Endothelial cell (in vitro differentiated cells): ENCODE measurements at regions not wholly inside any gene's neighbourhood (a gene's known extent, or its start where the extent isn't known, plus 50 kb on each side); places are given as distances from the start of the nearest gene placed in this dataset.

ENCODE experiments used
- DNase-seq: peaks from one replicate; pipeline ENCODE4 v3.0.0; 2021; ENCODE audit warnings: low spot score
- H3K27ac Mint-ChIP-seq: one replicate; pipeline ENCODE4 v1.8.0; 2021; ENCODE audit warnings: mixed read lengths, inconsistent platforms; ENCODE audit not compliant: unreplicated experiment
- H3K27me3 Mint-ChIP-seq: one replicate; pipeline ENCODE4 v1.8.0; 2021; ENCODE audit warnings: mild to moderate bottlenecking, moderate library complexity, mixed read lengths, inconsistent platforms; ENCODE audit not compliant: unreplicated experiment
- H3K36me3 Mint-ChIP-seq: one replicate; pipeline ENCODE4 v1.8.0; 2021; ENCODE audit warnings: mild to moderate bottlenecking, low read depth, mixed read lengths, inconsistent platforms; ENCODE audit not compliant: unreplicated experiment
- H3K4me1 Mint-ChIP-seq: one replicate; pipeline ENCODE4 v1.8.0; 2021; ENCODE audit warnings: mild to moderate bottlenecking, mixed read lengths, inconsistent platforms; ENCODE audit not compliant: unreplicated experiment
- H3K4me3 Mint-ChIP-seq: one replicate; pipeline ENCODE4 v1.8.0; 2021; ENCODE audit warnings: mild to moderate bottlenecking, mixed read lengths, inconsistent platforms; ENCODE audit not compliant: unreplicated experiment
- H3K9me3 Mint-ChIP-seq: one replicate; pipeline ENCODE4 v1.8.0; 2021; ENCODE audit warnings: mixed read lengths, inconsistent platforms; ENCODE audit not compliant: unreplicated experiment
- CTCF ChIP-seq: fragments of 200-600 bp; sonication (generic); IDR thresholded peaks from one replicate; pipeline ENCODE4 v1.5.0; 2021; ENCODE audit warnings: antibody characterized with exemption; ENCODE audit not compliant: unreplicated experiment

GRCh38 chr5:121350181-121350930, 501.3 kb upstream of the FTMT start:
- Mint-ChIP-seq H3K27me3 (no peaks in the 10 kb centered on the region), H3K4me3 (no peak overlapping the region), H3K9me3 (no peaks in the 10 kb centered on the region), H3K4me1 (no peaks in the 10 kb centered on the region), H3K27ac (no peak overlapping the region), H3K36me3 (no peaks in the 10 kb centered on the region)
- TF ChIP-seq CTCF: no peak
- DNase-seq: no peak

DNA sequence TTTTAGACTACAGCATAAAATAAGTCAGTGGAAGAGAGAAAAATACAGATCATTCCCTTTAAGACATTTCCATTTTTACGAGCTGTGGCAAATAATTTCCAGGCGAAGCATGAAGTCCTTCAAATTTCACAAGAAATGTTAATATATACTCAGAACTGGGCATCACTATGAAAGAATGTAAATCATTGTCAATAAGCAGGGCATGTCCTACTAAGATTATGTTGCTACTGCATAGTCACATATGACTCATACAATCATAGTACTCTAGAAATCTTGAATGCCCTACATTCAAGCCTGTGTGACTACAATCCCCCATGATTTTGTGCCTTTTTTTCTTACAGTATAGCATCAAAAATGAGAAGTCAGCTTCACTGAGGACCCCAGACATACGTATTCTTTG, 485.2 kb upstream of the FTMT start:
- H3K36me3 Mint-ChIP-seq: no peaks in the 10 kb centered on the region
- no peak for DNase-seq
- H3K4me3 Mint-ChIP-seq: no peak overlapping the region

DNA sequence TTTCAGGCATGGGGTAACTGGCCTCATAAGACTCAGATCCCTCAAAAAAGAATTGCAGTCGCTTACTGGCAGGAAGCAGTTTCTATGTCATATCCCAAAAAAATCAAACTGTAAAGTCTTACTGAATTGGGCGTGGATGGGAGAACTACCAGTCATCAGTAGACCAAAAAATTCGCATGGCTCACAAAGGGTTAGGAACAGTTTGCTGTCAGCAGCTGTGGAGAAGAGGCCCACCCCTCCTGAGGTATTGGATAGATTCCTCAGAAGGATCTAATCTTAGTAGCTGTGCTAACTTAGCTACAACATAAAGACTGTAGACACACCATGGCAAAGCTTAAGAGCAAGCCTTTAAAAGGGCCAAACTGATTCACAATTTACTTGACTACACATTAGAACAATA, 478.3 kb upstream of the FTMT start:
- no peaks in the 10 kb centered on the region for H3K9me3 Mint-ChIP-seq
- no peak overlapping the region for H3K4me3 Mint-ChIP-seq
- TF ChIP-seq CTCF: no peak
- no peak for DNase-seq
- no peaks in the 10 kb centered on the region for H3K27me3 Mint-ChIP-seq
- no peak overlapping the region for H3K27ac Mint-ChIP-seq
- H3K36me3 Mint-ChIP-seq: no peaks in the 10 kb centered on the region
- no peaks in the 10 kb centered on the region for H3K4me1 Mint-ChIP-seq

More for the DNA sequence above, 485.2 kb upstream of the FTMT start:
- Mint-ChIP-seq H3K9me3 (no peaks in the 10 kb centered on the region), H3K27me3 (no peaks in the 10 kb centered on the region), H3K27ac (no peak overlapping the region), H3K4me1 (no peaks in the 10 kb centered on the region)
- TF ChIP-seq CTCF: no peak

GRCh38 chr5:121377461-121377860, 474.2 kb upstream of the FTMT start:
- no peak overlapping the region for H3K4me3 Mint-ChIP-seq
- H3K36me3 Mint-ChIP-seq: no peaks in the 10 kb centered on the region
- no peaks in the 10 kb centered on the region for H3K27me3 Mint-ChIP-seq
- no peaks in the 10 kb centered on the region for H3K9me3 Mint-ChIP-seq
- H3K27ac Mint-ChIP-seq: no peak overlapping the region
- TF ChIP-seq CTCF: no peak
- no peak for DNase-seq
- no peaks in the 10 kb centered on the region for H3K4me1 Mint-ChIP-seq

- Mint-ChIP-seq H3K27ac (no peak overlapping the region), H3K36me3 (no peaks in the 10 kb centered on the region), H3K4me3 (no peak overlapping the region), H3K4me1 (no peaks in the 10 kb centered on the region), H3K27me3 (no peaks in the 10 kb centered on the region), H3K9me3 (no peaks in the 10 kb centered on the region)
- TF ChIP-seq CTCF: no peak
- no peak for DNase-seq
These were observed 473.6 kb upstream of the FTMT start for GRCh38 chr5:121378046-121378445.
